HG03139 (cell line): ENCODE measurements at regions not wholly inside any gene's neighbourhood (a gene's known extent, or its start where the extent isn't known, plus 50 kb on each side); places are given as distances from the start of the nearest gene placed in this dataset.

Experiments used
- ATAC-seq: cut with Tn5 transposase; IDR thresholded peaks from one replicate; pipeline ENCODE4 v1.9.1; 2021; ENCODE audit not compliant: unreplicated experiment

GRCh38 chr15:53462651-53463050 is 296.8 kb downstream of the WDR72 start:
- ATAC-seq = no peak

- no peak for ATAC-seq
These were observed 297.8 kb downstream of the WDR72 start for GRCh38 chr15:53461677-53462076.

- ATAC-seq = no peak
These were observed 300.7 kb downstream of the WDR72 start for GRCh38 chr15:53458736-53459135.

GRCh38 chr15:53457479-53457878 is 302.0 kb downstream of the WDR72 start:
- ATAC-seq = no peak

GRCh38 chr15:53454843-53455721 is 304.4 kb downstream of the WDR72 start:
- no peak for ATAC-seq

- ATAC-seq = no peak
These were observed 305.0 kb downstream of the WDR72 start for GRCh38 chr15:53454535-53454842.

GRCh38 chr15:53453253-53454105 is 306.0 kb downstream of the WDR72 start:
- ATAC-seq = no peak

- no peak for ATAC-seq
These were observed 311.0 kb downstream of the WDR72 start for GRCh38 chr15:53448232-53449015.

GRCh38 chr15:53447742-53448141 is 311.7 kb downstream of the WDR72 start:
- no peak for ATAC-seq

GRCh38 chr15:53447053-53447574 is 312.3 kb downstream of the WDR72 start:
- ATAC-seq = no peak

GRCh38 chr15:53446376-53446775 is 313.1 kb downstream of the WDR72 start:
- ATAC-seq = no peak

- ATAC-seq = no peak
These were observed 313.9 kb downstream of the WDR72 start for GRCh38 chr15:53445531-53445930.

GRCh38 chr15:53437985-53438841 is 321.2 kb downstream of the WDR72 start:
- ATAC-seq = no peak

- no peak for ATAC-seq
These were observed 322.1 kb downstream of the WDR72 start for GRCh38 chr15:53437366-53437765.

- no peak for ATAC-seq
These were observed 325.2 kb downstream of the WDR72 start for GRCh38 chr15:53434174-53434678.

- no peak for ATAC-seq
These were observed 343.1 kb downstream of the WDR72 start for GRCh38 chr15:53416219-53416940.

GRCh38 chr15:53414167-53414566 is 345.3 kb downstream of the WDR72 start:
- no peak for ATAC-seq

GRCh38 chr15:53412542-53412941 is 346.9 kb downstream of the WDR72 start:
- no peak for ATAC-seq

GRCh38 chr15:53404930-53405493 is 354.5 kb downstream of the WDR72 start:
- ATAC-seq = no peak
